Stomach smooth muscle (tissue), 2 donors: ENCODE measurements at regions not wholly inside any gene's neighbourhood (a gene's known extent, or its start where the extent isn't known, plus 50 kb on each side); places are given as distances from the start of the nearest gene placed in this dataset.

Experiments
- H3K27ac ChIP-seq: one replicate; pipeline ENCODE4 v1.7.0; 2013; ENCODE audit warnings: mild to moderate bottlenecking, low read length, inconsistent platforms
- H3K27me3 ChIP-seq, 2 donors: one replicate each; pipeline ENCODE4 v1.7.0; 2013; ENCODE audit warnings: low read length in 2 of 2; ENCODE audit not compliant: insufficient read depth in 2 of 2, control insufficient read depth in 1 of 2
- H3K36me3 ChIP-seq, 2 donors: one replicate each; pipeline ENCODE4 v1.7.0; 2013; ENCODE audit warnings: low read length in 2 of 2; ENCODE audit not compliant: control insufficient read depth in 2 of 2, insufficient read depth in 2 of 2
- H3K4me1 ChIP-seq: one replicate; pipeline ENCODE4 v1.7.0; 2013; ENCODE audit warnings: low read length; ENCODE audit not compliant: control insufficient read depth, insufficient read depth
- H3K4me3 ChIP-seq, 2 donors: one replicate each; pipeline ENCODE4 v1.7.0; 2013; ENCODE audit warnings: low read length in 2 of 2
- H3K9ac ChIP-seq, 2 donors: one replicate each; pipeline ENCODE4 v1.7.0; 2013; ENCODE audit warnings: low read length in 2 of 2, mild to moderate bottlenecking in 1 of 2
- H3K9me3 ChIP-seq, 2 donors: one replicate each; pipeline ENCODE4 v1.7.0; 2013; ENCODE audit warnings: low read length in 2 of 2; ENCODE audit not compliant: control insufficient read depth in 2 of 2
- donor health status: healthy.
- donor health status: Pancreatic carcinoma.

DNA sequence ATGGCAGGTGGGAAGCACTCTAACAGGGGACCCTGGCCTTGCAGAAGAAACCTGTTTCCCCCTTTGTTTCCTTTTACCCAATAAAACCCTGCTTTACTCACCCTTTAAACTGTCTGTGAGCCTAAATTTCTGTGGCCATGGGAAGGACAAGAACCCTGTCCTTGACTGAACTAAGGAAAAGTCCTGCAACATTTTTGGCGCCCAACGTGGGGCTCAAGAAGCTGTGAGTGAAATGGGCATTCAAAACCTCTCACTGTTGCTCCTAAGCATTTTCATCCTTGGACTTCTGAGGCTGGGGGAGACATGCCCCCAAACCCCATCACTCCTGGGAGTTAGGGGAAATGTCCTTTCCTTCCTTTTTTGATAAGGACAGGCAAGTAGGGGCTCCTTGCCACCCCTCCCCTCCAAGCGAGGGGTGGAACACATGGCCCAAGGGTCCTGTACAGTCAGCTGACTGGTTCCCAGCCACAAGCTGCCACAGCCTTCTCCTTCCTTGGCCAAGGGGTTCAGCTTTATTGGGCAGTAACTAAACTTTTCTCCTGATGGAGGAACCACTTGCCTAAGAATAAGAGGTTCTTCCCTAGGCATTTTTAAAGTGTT lies 381.6 kb downstream of the KLF5 start:
- Histone ChIP-seq H3K9me3 (peaks cover 16 to 25% of the 10 kb centered on the region in 2 donors), H3K27me3 (no peaks in the 10 kb centered on the region), H3K4me3 (no peak overlapping the region)

DNA sequence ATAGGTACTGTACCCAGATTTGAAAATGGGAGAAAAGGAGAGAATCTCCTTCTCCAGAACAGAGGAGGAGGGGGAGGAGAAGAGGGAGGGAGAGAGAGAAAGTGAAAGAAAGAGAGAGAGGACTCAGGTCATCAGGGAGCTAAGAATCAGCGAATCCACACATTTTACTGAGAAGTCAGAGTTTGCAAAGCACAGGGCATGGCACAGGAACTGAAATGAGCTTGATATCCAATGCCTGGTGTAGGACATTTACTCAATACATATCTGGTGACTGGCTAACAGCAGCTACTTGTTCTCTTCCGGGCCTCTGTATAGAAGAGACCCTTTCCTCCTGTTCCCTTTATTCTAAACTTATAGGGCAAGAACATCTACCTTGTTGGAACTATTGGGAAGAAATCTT lies 375.1 kb downstream of the KLF5 start:
- Histone ChIP-seq H3K27me3 (no peaks in the 10 kb centered on the region), H3K9me3 (peaks cover 3 to 5% of the 10 kb centered on the region in 2 donors)

More for the DNA sequence above, 381.6 kb downstream of the KLF5 start:
- no peaks in the 10 kb centered on the region for H3K36me3 ChIP-seq
- H3K4me1 ChIP-seq: no peaks in the 10 kb centered on the region
- no peak overlapping the region for H3K27ac ChIP-seq
- H3K9ac ChIP-seq: no peak overlapping the region

DNA sequence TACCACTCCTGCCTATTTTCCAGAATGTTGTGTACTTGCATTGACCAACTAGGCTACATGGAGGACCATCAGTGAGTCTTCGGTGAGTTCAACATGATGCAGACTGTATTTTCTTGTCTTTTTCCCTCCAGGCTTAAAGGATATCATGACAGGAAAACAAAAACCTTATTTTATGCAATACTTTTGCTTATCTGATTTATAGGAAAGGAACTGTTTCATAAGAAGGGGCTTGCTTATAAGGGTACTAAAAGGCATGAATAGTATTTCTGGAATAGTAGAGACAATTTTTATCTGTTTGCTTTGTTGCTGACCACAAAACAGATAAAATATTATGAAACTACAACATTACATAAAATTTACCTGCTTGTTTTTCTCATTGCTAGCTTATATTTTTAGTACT lies 374.7 kb downstream of the KLF5 start:
- Histone ChIP-seq H3K36me3 (no peaks in the 10 kb centered on the region), H3K27me3 (no peaks in the 10 kb centered on the region), H3K4me3 (no peak overlapping the region), H3K9ac (no peak overlapping the region), H3K4me1 (no peaks in the 10 kb centered on the region), H3K27ac (no peak overlapping the region), H3K9me3 (peaks cover 3 to 5% of the 10 kb centered on the region in 2 donors)

More for the DNA sequence above, 375.1 kb downstream of the KLF5 start:
- no peak overlapping the region for H3K4me3 ChIP-seq
- no peaks in the 10 kb centered on the region for H3K4me1 ChIP-seq
- no peak overlapping the region for H3K27ac ChIP-seq
- no peaks in the 10 kb centered on the region for H3K36me3 ChIP-seq
- no peak overlapping the region for H3K9ac ChIP-seq

DNA sequence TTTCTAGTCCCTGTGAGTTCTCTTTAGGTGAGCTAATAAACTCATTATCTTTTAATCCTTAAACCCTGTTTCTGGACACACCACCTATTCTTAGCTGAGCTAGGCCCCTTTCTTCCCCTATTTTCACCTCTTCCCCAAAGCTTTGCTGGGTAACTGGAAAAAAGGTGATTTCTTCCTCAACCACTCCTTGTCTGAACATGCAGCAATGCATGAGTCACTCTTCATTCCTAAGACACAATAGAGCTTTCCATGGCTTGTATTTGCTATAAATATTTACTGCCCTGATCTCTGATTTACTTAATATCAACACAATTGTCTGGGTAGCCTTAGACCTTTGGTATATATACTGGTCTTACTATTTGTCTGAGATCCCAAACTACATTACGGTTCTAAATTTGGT lies 370.9 kb downstream of the KLF5 start:
- H3K9ac ChIP-seq: no peak overlapping the region
- no peaks in the 10 kb centered on the region for H3K27me3 ChIP-seq
- H3K4me1 ChIP-seq: no peaks in the 10 kb centered on the region
- H3K9me3 ChIP-seq: no peaks in the 10 kb centered on the region
- H3K27ac ChIP-seq: no peak overlapping the region
- H3K36me3 ChIP-seq: no peaks in the 10 kb centered on the region
- H3K4me3 ChIP-seq: no peak overlapping the region

DNA sequence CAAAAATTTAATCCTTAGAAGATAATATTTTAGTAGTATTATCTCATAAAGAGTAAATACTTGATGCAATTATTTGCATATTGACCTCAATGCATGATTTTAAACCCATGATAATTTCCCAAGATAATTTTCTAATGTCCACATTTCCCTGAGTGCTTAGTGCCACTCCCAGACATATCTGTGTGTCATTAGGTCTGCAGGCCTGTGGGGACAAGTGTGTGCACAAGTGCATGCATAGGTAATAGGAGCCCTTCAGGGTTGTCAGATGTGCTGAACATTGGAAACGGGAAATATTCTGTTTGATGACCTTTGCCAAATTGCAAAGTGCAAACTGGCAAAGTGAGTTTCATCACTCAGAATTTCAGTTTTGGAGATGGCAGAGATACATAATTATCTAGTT lies 369.9 kb downstream of the KLF5 start:
- no peaks in the 10 kb centered on the region for H3K36me3 ChIP-seq
- H3K4me3 ChIP-seq: no peak overlapping the region

DNA sequence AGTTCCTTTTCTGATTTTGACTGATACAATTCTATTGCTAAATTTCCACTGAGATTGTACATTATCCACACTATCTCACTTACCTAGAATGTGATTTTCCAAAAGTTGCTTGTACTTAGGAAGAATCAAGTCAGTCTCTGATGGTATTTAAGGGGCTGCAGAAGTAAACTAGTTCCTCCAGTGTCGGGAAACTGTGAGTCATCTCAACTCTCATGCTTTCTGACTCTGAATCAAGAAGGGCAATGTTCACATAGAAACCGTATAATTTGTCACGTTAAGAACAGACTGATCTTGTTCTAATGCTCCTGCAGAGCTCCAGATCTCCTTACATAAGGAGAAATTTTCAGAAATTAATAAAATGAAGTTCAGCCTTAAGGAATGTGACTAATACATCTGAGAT lies 369.3 kb downstream of the KLF5 start:
- no peak overlapping the region for H3K4me3 ChIP-seq
- H3K27ac ChIP-seq: no peak overlapping the region
- H3K9me3 ChIP-seq: no peaks in the 10 kb centered on the region
- no peaks in the 10 kb centered on the region for H3K27me3 ChIP-seq
- H3K36me3 ChIP-seq: no peaks in the 10 kb centered on the region
- no peak overlapping the region for H3K9ac ChIP-seq
- no peaks in the 10 kb centered on the region for H3K4me1 ChIP-seq

More for the DNA sequence above, 369.9 kb downstream of the KLF5 start:
- H3K27me3 ChIP-seq: no peaks in the 10 kb centered on the region
- H3K4me1 ChIP-seq: no peaks in the 10 kb centered on the region
- no peaks in the 10 kb centered on the region for H3K9me3 ChIP-seq
- H3K9ac ChIP-seq: no peak overlapping the region
- H3K27ac ChIP-seq: no peak overlapping the region

DNA sequence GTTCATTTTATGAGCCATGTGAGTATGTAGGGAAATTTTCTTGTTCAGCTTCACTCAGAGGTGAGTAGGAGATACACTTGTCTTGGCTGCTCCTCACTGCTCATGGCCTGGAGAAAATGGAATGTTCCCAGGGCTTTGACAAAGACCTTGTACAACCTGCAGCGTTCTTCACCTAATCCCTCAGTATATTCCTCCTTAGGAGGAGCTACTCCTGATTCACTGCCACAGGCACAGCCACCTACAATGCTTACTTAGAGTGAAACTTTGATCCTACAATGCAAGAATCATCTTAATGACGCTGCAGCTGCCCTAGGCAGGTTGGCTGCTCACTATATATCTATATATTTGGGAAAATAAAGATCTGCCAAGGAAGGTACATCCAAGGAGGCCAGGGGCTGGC lies 364.2 kb downstream of the KLF5 start:
- Histone ChIP-seq H3K27me3 (no peaks in the 10 kb centered on the region), H3K9ac (no peak overlapping the region), H3K9me3 (no peaks in the 10 kb centered on the region), H3K4me1 (no peaks in the 10 kb centered on the region), H3K36me3 (no peaks in the 10 kb centered on the region), H3K4me3 (no peak overlapping the region), H3K27ac (no peak overlapping the region)

DNA sequence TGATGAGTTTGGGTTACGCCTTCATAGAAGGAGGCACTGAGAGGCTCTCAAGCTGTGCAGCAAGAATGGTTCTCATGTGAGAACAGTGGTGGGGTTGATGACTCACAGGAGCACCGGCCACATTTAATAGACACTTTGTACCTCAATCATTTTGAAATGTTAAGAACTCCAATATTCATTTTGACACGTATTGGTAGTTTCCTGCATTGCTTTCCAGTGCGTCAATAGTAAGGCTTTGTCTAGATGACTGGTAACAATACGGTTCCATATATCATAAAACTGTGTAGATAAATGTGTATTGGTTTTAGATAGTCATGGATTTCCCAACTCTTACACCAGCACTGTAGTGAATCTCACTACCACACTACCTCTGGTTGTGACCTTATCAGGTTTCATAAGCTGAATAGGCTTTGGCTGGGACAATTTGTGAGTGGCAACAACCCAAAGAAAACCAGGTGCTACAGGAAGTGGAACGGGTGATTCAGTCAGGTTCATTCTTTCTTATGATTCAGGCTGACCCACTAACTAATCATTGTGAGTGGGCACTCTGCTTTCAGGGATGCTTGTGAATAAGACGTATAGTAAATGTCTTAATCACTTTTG lies 362.6 kb downstream of the KLF5 start:
- Histone ChIP-seq H3K9ac (no peak overlapping the region), H3K4me1 (no peaks in the 10 kb centered on the region), H3K27ac (no peak overlapping the region), H3K36me3 (no peaks in the 10 kb centered on the region), H3K4me3 (no peak overlapping the region), H3K27me3 (no peaks in the 10 kb centered on the region), H3K9me3 (no peaks in the 10 kb centered on the region)

DNA sequence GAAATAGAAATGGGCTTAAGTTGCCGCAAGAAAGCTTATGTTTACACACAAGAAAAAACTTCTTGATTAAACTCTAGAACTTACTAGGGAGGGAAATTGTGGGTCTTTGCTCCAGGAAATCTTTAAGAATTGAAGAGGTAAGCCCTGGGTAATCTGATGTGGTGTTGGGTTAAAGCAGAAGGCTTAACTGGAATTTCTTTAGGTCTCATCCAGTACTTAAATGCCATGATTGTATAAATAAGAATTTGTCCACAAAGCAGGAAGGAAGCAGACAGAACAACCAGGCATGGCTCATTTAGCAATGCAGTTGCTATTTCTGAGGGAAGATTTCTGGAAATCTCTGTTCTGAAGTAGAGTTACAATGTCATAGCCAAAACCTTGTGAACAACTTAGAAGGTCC lies 360.4 kb downstream of the KLF5 start:
- H3K9ac ChIP-seq: no peak overlapping the region

DNA sequence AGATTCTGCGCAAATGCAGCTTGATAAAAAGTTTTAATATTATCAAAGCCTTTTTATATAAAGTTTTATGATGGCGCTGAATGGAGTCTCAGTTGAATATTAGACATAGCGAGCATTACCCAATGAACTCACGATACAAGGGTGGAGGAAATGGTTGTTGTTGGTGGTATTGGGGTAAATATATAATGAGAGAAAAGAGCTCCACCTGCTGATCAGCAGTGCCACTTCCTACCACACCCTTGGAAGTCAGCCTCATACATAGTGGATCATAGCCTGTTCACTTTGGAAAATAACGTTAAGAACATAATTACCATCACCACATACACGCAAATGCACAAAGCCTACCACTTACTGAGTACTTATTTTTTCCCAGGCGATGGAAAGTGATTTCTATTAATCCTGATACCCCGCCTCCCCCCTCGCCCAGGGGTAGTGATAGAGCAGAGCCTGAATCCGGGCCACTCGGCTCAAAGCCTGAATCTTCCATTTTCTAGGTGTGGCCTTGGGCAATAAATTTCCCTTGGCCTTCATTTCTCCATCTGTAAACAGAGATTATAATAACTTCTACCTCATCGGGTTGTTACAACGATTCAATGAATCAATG lies 358.3 kb downstream of the KLF5 start:
- no peaks in the 10 kb centered on the region for H3K36me3 ChIP-seq
- no peaks in the 10 kb centered on the region for H3K4me1 ChIP-seq
- no peak overlapping the region for H3K27ac ChIP-seq
- no peaks in the 10 kb centered on the region for H3K27me3 ChIP-seq
- H3K9me3 ChIP-seq: no peaks in the 10 kb centered on the region
- H3K4me3 ChIP-seq: no peak overlapping the region
- no peak overlapping the region for H3K9ac ChIP-seq

More for the DNA sequence above, 360.4 kb downstream of the KLF5 start:
- no peak overlapping the region for H3K27ac ChIP-seq
- H3K4me1 ChIP-seq: no peaks in the 10 kb centered on the region
- no peak overlapping the region for H3K4me3 ChIP-seq
- H3K36me3 ChIP-seq: no peaks in the 10 kb centered on the region
- H3K9me3 ChIP-seq: no peaks in the 10 kb centered on the region
- no peaks in the 10 kb centered on the region for H3K27me3 ChIP-seq

DNA sequence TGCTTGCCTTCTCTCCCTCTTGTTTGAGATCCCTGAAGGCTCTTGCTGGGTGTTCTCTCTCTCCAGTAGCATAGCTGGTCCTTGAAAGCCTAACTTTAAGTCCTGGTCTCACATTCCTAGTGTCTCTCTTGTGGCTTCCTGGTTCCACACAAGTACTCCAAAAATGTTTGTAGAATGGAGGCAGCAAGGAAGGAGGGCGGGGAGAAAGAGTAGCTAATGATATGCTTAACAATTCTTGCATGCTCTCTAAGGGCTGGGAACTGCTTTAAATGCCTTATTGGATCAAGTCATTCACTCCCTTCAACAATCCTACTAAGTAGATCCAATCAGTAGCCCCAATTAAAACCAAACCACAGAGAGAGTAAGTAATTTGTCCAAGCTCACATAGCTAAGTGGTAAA lies 357.3 kb downstream of the KLF5 start:
- no peak overlapping the region for H3K27ac ChIP-seq

More for the DNA sequence above, 357.3 kb downstream of the KLF5 start:
- Histone ChIP-seq H3K9me3 (no peaks in the 10 kb centered on the region), H3K36me3 (no peaks in the 10 kb centered on the region), H3K4me3 (no peak overlapping the region), H3K27me3 (no peaks in the 10 kb centered on the region), H3K4me1 (no peaks in the 10 kb centered on the region), H3K9ac (no peak overlapping the region)
